Stimulated activated memory B cell treated with anti-CD40 and anti-IgM and Interleukin-4, amounts not matched to agents 10 μg/mL and 1 μg/mL and 100 μg/mL, for 72 hours (primary cell): ENCODE measurements at regions not wholly inside any gene's neighbourhood (a gene's known extent, or its start where the extent isn't known, plus 50 kb on each side); places are given as distances from the start of the nearest gene placed in this dataset.

ENCODE experiments used
- ATAC-seq: fragments of 150-1000 bp; cut with Tn5 transposase; 2 replicates; pipeline ENCODE4 v1.10.0; 2021
- H3K27ac Mint-ChIP-seq: one replicate; pipeline ENCODE4 v1.8.0; 2022; ENCODE audit warnings: mild to moderate bottlenecking, mixed read lengths
- H3K27me3 Mint-ChIP-seq: one replicate; pipeline ENCODE4 v1.8.0; 2022; ENCODE audit warnings: mixed read lengths
- H3K36me3 Mint-ChIP-seq: one replicate; pipeline ENCODE4 v1.8.0; 2022; ENCODE audit warnings: mixed read lengths
- H3K4me1 Mint-ChIP-seq: one replicate; pipeline ENCODE4 v1.8.0; 2022; ENCODE audit warnings: mixed read lengths
- H3K4me3 Mint-ChIP-seq: one replicate; pipeline ENCODE4 v1.8.0; 2022; ENCODE audit warnings: mild to moderate bottlenecking, moderate library complexity, mixed read lengths
- H3K9me3 Mint-ChIP-seq: one replicate; pipeline ENCODE4 v1.8.0; 2022; ENCODE audit warnings: mixed read lengths

- no peak overlapping the region for H3K4me3 Mint-ChIP-seq
- H3K4me1 Mint-ChIP-seq, result no peaks in the 10 kb centered on the region
- H3K27ac Mint-ChIP-seq, result no peak overlapping the region
- ATAC-seq, result no peak
- H3K9me3 Mint-ChIP-seq, result peaks cover 4% of the 10 kb centered on the region
- H3K27me3 Mint-ChIP-seq, result peaks cover 26% of the 10 kb centered on the region
- H3K36me3 Mint-ChIP-seq, result no peaks in the 10 kb centered on the region
These were observed 56.6 kb upstream of the SCOC start for GRCh38 chr4:140316799-140317198.

GRCh38 chr4:140315970-140316369 lies 57.5 kb upstream of the SCOC start:
- Mint-ChIP-seq H3K27ac (no peak overlapping the region), H3K27me3 (peaks cover 24% of the 10 kb centered on the region), H3K4me3 (no peak overlapping the region), H3K9me3 (no peaks in the 10 kb centered on the region), H3K36me3 (no peaks in the 10 kb centered on the region), H3K4me1 (no peaks in the 10 kb centered on the region)
- ATAC-seq, result no peak

GRCh38 chr4:140315438-140315837 lies 58.0 kb upstream of the SCOC start:
- no peaks in the 10 kb centered on the region for H3K36me3 Mint-ChIP-seq
- H3K4me1 Mint-ChIP-seq, result no peaks in the 10 kb centered on the region
- peaks cover 24% of the 10 kb centered on the region for H3K27me3 Mint-ChIP-seq
- no peak overlapping the region for H3K4me3 Mint-ChIP-seq
- ATAC-seq, result no peak
- H3K27ac Mint-ChIP-seq, result no peak overlapping the region
- H3K9me3 Mint-ChIP-seq, result no peaks in the 10 kb centered on the region

GRCh38 chr4:140315019-140315418 lies 58.4 kb upstream of the SCOC start:
- ATAC-seq, result no peak
- Mint-ChIP-seq H3K4me3 (no peak overlapping the region), H3K9me3 (no peaks in the 10 kb centered on the region), H3K4me1 (no peaks in the 10 kb centered on the region), H3K36me3 (no peaks in the 10 kb centered on the region), H3K27me3 (peaks cover 22% of the 10 kb centered on the region), H3K27ac (no peak overlapping the region)

GRCh38 chr4:140312100-140312499 lies 61.3 kb upstream of the SCOC start:
- Mint-ChIP-seq H3K36me3 (no peaks in the 10 kb centered on the region), H3K27ac (no peak overlapping the region), H3K27me3 (peaks cover 22% of the 10 kb centered on the region), H3K4me1 (no peaks in the 10 kb centered on the region), H3K4me3 (no peak overlapping the region), H3K9me3 (no peaks in the 10 kb centered on the region)
- ATAC-seq, result no peak

- H3K27me3 Mint-ChIP-seq, result peaks cover 25% of the 10 kb centered on the region
These were observed 62.1 kb upstream of the SCOC start for GRCh38 chr4:140311257-140311835.

GRCh38 chr4:140309124-140309870 lies 64.1 kb upstream of the SCOC start:
- Mint-ChIP-seq H3K4me1 (no peaks in the 10 kb centered on the region), H3K27me3 (peaks cover 36% of the 10 kb centered on the region), H3K27ac (no peak overlapping the region), H3K9me3 (no peaks in the 10 kb centered on the region), H3K4me3 (no peak overlapping the region), H3K36me3 (no peaks in the 10 kb centered on the region)
- ATAC-seq, result no peak

More at GRCh38 chr4:140311257-140311835, 62.1 kb upstream of the SCOC start:
- no peaks in the 10 kb centered on the region for H3K4me1 Mint-ChIP-seq
- H3K4me3 Mint-ChIP-seq, result no peak overlapping the region
- no peaks in the 10 kb centered on the region for H3K36me3 Mint-ChIP-seq
- ATAC-seq, result no peak
- no peak overlapping the region for H3K27ac Mint-ChIP-seq
- H3K9me3 Mint-ChIP-seq, result no peaks in the 10 kb centered on the region

- ATAC-seq, result no peak
- Mint-ChIP-seq H3K27me3 (peaks cover 31% of the 10 kb centered on the region), H3K36me3 (no peaks in the 10 kb centered on the region), H3K4me1 (no peaks in the 10 kb centered on the region), H3K27ac (no peak overlapping the region), H3K9me3 (no peaks in the 10 kb centered on the region), H3K4me3 (no peak overlapping the region)
These were observed 64.9 kb upstream of the SCOC start for GRCh38 chr4:140308366-140309123.

- Mint-ChIP-seq H3K9me3 (no peaks in the 10 kb centered on the region), H3K4me1 (no peaks in the 10 kb centered on the region), H3K4me3 (no peak overlapping the region), H3K36me3 (no peaks in the 10 kb centered on the region), H3K27ac (no peak overlapping the region), H3K27me3 (peaks cover 19% of the 10 kb centered on the region)
- no peak for ATAC-seq
These were observed 68.4 kb upstream of the SCOC start for GRCh38 chr4:140305053-140305452.

- Mint-ChIP-seq H3K36me3 (no peaks in the 10 kb centered on the region), H3K27me3 (peaks cover 19% of the 10 kb centered on the region), H3K9me3 (no peaks in the 10 kb centered on the region), H3K4me3 (no peak overlapping the region), H3K27ac (no peak overlapping the region), H3K4me1 (no peaks in the 10 kb centered on the region)
- ATAC-seq, result no peak
These were observed 69.1 kb upstream of the SCOC start for GRCh38 chr4:140304346-140304745.

GRCh38 chr4:140302151-140302859 lies 71.1 kb upstream of the SCOC start:
- Mint-ChIP-seq H3K4me1 (no peaks in the 10 kb centered on the region), H3K9me3 (no peaks in the 10 kb centered on the region), H3K36me3 (no peaks in the 10 kb centered on the region), H3K27me3 (peaks cover 30% of the 10 kb centered on the region), H3K4me3 (no peak overlapping the region), H3K27ac (no peak overlapping the region)
- ATAC-seq, result no peak

GRCh38 chr4:140300271-140300970 lies 73.0 kb upstream of the SCOC start:
- no peak for ATAC-seq
- Mint-ChIP-seq H3K27me3 (peaks cover 28% of the 10 kb centered on the region), H3K36me3 (no peaks in the 10 kb centered on the region), H3K4me3 (no peak overlapping the region), H3K27ac (no peak overlapping the region), H3K4me1 (no peaks in the 10 kb centered on the region), H3K9me3 (no peaks in the 10 kb centered on the region)

- no peaks in the 10 kb centered on the region for H3K36me3 Mint-ChIP-seq
- peaks cover 29% of the 10 kb centered on the region for H3K27me3 Mint-ChIP-seq
- H3K4me1 Mint-ChIP-seq, result no peaks in the 10 kb centered on the region
These were observed 75.4 kb upstream of the SCOC start for GRCh38 chr4:140298001-140298400.

GRCh38 chr4:140297221-140297570 lies 76.2 kb upstream of the SCOC start:
- Mint-ChIP-seq H3K4me1 (no peaks in the 10 kb centered on the region), H3K27ac (no peak overlapping the region), H3K36me3 (no peaks in the 10 kb centered on the region), H3K27me3 (peaks cover 29% of the 10 kb centered on the region), H3K4me3 (no peak overlapping the region), H3K9me3 (no peaks in the 10 kb centered on the region)
- no peak for ATAC-seq

More at GRCh38 chr4:140298001-140298400, 75.4 kb upstream of the SCOC start:
- Mint-ChIP-seq H3K4me3 (no peak overlapping the region), H3K9me3 (no peaks in the 10 kb centered on the region), H3K27ac (no peak overlapping the region)
- no peak for ATAC-seq
